Tibial nerve (tissue), 4 donors: ENCODE measurements at regions not wholly inside any gene's neighbourhood (a gene's known extent, or its start where the extent isn't known, plus 50 kb on each side); places are given as distances from the start of the nearest gene placed in this dataset.

Source experiments
- EP300 ChIP-seq, 2 donors: sonication (generic); formaldehyde crosslinking; IDR thresholded peaks; one replicate each; pipeline ENCODE4 v1.6.1; 2017; ENCODE audit warnings: antibody characterized with exemption in 2 of 2, mild to moderate bottlenecking in 1 of 2
- POLR2A ChIP-seq, 2 donors: fragments of 450-650 bp; IDR thresholded peaks; one replicate each; pipeline ENCODE4 v1.6.1; 2017; ENCODE audit warnings: antibody characterized with exemption in 2 of 2, mild to moderate bottlenecking in 2 of 2, moderate library complexity in 2 of 2
- TF ChIP-seq, protein P1 (sequence below), 5 experiments: fragments of 200-600 bp in 3 of 5; fragments of 450-650 bp in 2 of 5; sonication (generic) in 3 of 5; IDR thresholded peaks; one replicate each; pipeline ENCODE4 v1.5.1; 2016 to 2019; ENCODE audit warnings: antibody characterized with exemption in 5 of 5, mild to moderate bottlenecking in 3 of 5, moderate library complexity in 2 of 5

DNA sequence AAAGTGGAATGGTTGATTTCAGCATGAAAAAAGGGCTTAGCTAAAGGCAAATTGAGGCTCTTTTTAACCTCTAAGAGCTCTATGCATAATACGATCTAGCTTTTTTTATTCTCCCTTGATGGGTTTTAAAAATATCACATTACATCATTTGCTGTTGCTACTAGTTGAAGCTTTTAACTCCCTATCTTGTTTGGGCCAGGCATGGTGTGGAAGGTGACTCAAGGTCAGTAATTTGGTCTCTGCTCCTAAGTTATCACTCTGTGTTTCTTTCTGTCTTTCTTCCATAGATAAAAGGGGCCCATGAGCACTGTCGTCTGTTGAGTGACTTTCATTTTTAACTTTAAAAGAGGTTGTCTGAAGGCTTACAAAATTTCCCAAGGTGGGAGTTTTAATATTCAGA is 58.1 kb upstream of the GOT2 start:
- TF ChIP-seq, protein P1, sequence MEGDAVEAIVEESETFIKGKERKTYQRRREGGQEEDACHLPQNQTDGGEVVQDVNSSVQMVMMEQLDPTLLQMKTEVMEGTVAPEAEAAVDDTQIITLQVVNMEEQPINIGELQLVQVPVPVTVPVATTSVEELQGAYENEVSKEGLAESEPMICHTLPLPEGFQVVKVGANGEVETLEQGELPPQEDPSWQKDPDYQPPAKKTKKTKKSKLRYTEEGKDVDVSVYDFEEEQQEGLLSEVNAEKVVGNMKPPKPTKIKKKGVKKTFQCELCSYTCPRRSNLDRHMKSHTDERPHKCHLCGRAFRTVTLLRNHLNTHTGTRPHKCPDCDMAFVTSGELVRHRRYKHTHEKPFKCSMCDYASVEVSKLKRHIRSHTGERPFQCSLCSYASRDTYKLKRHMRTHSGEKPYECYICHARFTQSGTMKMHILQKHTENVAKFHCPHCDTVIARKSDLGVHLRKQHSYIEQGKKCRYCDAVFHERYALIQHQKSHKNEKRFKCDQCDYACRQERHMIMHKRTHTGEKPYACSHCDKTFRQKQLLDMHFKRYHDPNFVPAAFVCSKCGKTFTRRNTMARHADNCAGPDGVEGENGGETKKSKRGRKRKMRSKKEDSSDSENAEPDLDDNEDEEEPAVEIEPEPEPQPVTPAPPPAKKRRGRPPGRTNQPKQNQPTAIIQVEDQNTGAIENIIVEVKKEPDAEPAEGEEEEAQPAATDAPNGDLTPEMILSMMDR (IDR thresholded peaks at IDR 0.05), result no peak
- TF ChIP-seq POLR2A (IDR thresholded peaks at IDR 0.05) (no peak), EP300 (IDR thresholded peaks at IDR 0.05) (no peak)
